Hepatocyte (in vitro differentiated cells): ENCODE measurements at regions not wholly inside any gene's neighbourhood (a gene's known extent, or its start where the extent isn't known, plus 50 kb on each side); places are given as distances from the start of the nearest gene placed in this dataset.

Source experiments
- DNase-seq: peaks from one replicate; pipeline ENCODE4 v3.0.0-alpha.2; 2016; ENCODE audit warnings: low spot score
- H2AFZ ChIP-seq: fragments of 200-600 bp; sonication (generic); 2 replicates; pipeline ENCODE4 v1.6.0; 2016; ENCODE audit warnings: antibody characterized with exemption, mild to moderate bottlenecking
- H3K27ac ChIP-seq: fragments of 200-600 bp; sonication (generic); 2 replicates; pipeline ENCODE4 v1.5.1; 2016; ENCODE audit warnings: mild to moderate bottlenecking
- H3K27me3 ChIP-seq: fragments of 200-600 bp; sonication (generic); 2 replicates; pipeline ENCODE4 v1.6.1; 2016
- H3K36me3 ChIP-seq: fragments of 200-600 bp; sonication (generic); replicated peaks from 2 replicates; pipeline ENCODE4 v1.5.1; 2016; ENCODE audit warnings: low read depth; ENCODE audit not compliant: insufficient read depth
- H3K4me1 ChIP-seq: fragments of 200-600 bp; sonication (generic); 2 replicates; pipeline ENCODE4 v1.5.1; 2016; ENCODE audit warnings: mild to moderate bottlenecking, moderate library complexity; ENCODE audit not compliant: insufficient read depth
- H3K4me2 ChIP-seq: fragments of 200-600 bp; sonication (generic); 2 replicates; pipeline ENCODE4 v1.6.0; 2016
- H3K4me3 ChIP-seq: fragments of 200-600 bp; sonication (generic); 2 replicates; pipeline ENCODE4 v1.5.1; 2016; ENCODE audit warnings: mild to moderate bottlenecking
- H3K79me2 ChIP-seq: fragments of 200-600 bp; sonication (generic); 2 replicates; pipeline ENCODE4 v1.6.0; 2017; ENCODE audit warnings: mild to moderate bottlenecking
- H3K9me2 ChIP-seq: fragments of 200-600 bp; sonication (generic); replicated peaks from 2 replicates; pipeline ENCODE4 v1.6.0; 2017; ENCODE audit warnings: mild to moderate bottlenecking; ENCODE audit not compliant: insufficient read depth
- H3K9me3 ChIP-seq: fragments of 200-600 bp; sonication (generic); 2 replicates; pipeline ENCODE4 v1.5.1; 2016; ENCODE audit warnings: low read depth, mild to moderate bottlenecking
- H4K20me1 ChIP-seq: fragments of 200-600 bp; sonication (generic); 2 replicates; pipeline ENCODE4 v1.6.0; 2016; ENCODE audit warnings: mild to moderate bottlenecking; ENCODE audit not compliant: insufficient read depth, poor library complexity, severe bottlenecking
- CTCF ChIP-seq: fragments of 200-600 bp; sonication (generic); IDR thresholded peaks from 2 replicates; pipeline ENCODE4 v1.5.1; 2016; ENCODE audit warnings: antibody characterized with exemption, mild to moderate bottlenecking; ENCODE audit not compliant: poor library complexity
- EZH2 ChIP-seq: fragments of 200-600 bp; sonication (generic); IDR thresholded peaks from 2 replicates; pipeline ENCODE4 v1.6.1; 2016; ENCODE audit warnings: antibody characterized with exemption, mild to moderate bottlenecking, borderline replicate concordance
- EZH2phosphoT487 ChIP-seq: fragments of 200-600 bp; sonication (generic); IDR thresholded peaks from one replicate; pipeline ENCODE4 v1.6.1; 2018; ENCODE audit warnings: antibody characterized with exemption, mild to moderate bottlenecking, low read depth, moderate library complexity; ENCODE audit not compliant: unreplicated experiment, severe bottlenecking
- WGBS: methylation state at CpG from one replicate; pipeline ENCODE4 v1.1.6; 2016; ENCODE audit warnings: low lambda C conversion rate; ENCODE audit errors: missing lambda C conversion rate; 5-methylcytosine and 5-hydroxymethylcytosine counted together

GRCh38 chr21:15233611-15234010 lies 168.8 kb upstream of the NRIP1 start:
- no peaks in the 10 kb centered on the region for H3K4me1 ChIP-seq
- H3K36me3 ChIP-seq, result no peaks in the 10 kb centered on the region
- H3K27me3 ChIP-seq, result no peaks in the 10 kb centered on the region
- H3K9me2 ChIP-seq, result no peaks in the 10 kb centered on the region
- H4K20me1 ChIP-seq, result no peaks in the 10 kb centered on the region
- TF ChIP-seq EZH2 (no peak), EZH2phosphoT487 (no peak), CTCF (no peak)
- no peak overlapping the region for H2AFZ ChIP-seq
- WGBS, result 100% methylated on average over 1 of the region's 1 CpG
- DNase-seq, result no peak
- no peak overlapping the region for H3K4me2 ChIP-seq
- H3K27ac ChIP-seq, result no peak overlapping the region
- H3K79me2 ChIP-seq, result no peaks in the 10 kb centered on the region
- no peaks in the 10 kb centered on the region for H3K9me3 ChIP-seq
- no peak overlapping the region for H3K4me3 ChIP-seq

- Histone ChIP-seq H3K4me1 (peaks cover 4% of the 10 kb centered on the region), H3K79me2 (no peaks in the 10 kb centered on the region), H3K36me3 (no peaks in the 10 kb centered on the region), H3K9me2 (no peaks in the 10 kb centered on the region), H4K20me1 (no peaks in the 10 kb centered on the region), H3K4me2 (no peak overlapping the region), H3K4me3 (no peak overlapping the region), H3K9me3 (no peaks in the 10 kb centered on the region), H3K27me3 (no peaks in the 10 kb centered on the region), H3K27ac (no peak overlapping the region), H2AFZ (no peak overlapping the region)
- no peak for TF ChIP-seq EZH2
- TF ChIP-seq CTCF, result no peak
- no peak for TF ChIP-seq EZH2phosphoT487
- 96% methylated on average over 2 of the region's 2 CpGs for WGBS
- DNase-seq, result no peak
Observed at GRCh38 chr21:15236111-15236510, 171.3 kb upstream of the NRIP1 start.

GRCh38 chr21:15240848-15241247 lies 176.0 kb upstream of the NRIP1 start:
- H3K4me2 ChIP-seq, result no peak overlapping the region
- H2AFZ ChIP-seq, result no peak overlapping the region
- H3K4me1 ChIP-seq, result peaks cover 4% of the 10 kb centered on the region
- no peaks in the 10 kb centered on the region for H3K79me2 ChIP-seq
- 56% methylated on average over 2 of the region's 2 CpGs for WGBS
- TF ChIP-seq CTCF (no peak), EZH2 (no peak)
- no peaks in the 10 kb centered on the region for H3K9me2 ChIP-seq
- no peak overlapping the region for H3K27ac ChIP-seq
- no peak for DNase-seq
- H3K27me3 ChIP-seq, result no peaks in the 10 kb centered on the region
- no peaks in the 10 kb centered on the region for H3K36me3 ChIP-seq
- H4K20me1 ChIP-seq, result no peaks in the 10 kb centered on the region
- no peak overlapping the region for H3K4me3 ChIP-seq
- H3K9me3 ChIP-seq, result no peaks in the 10 kb centered on the region

GRCh38 chr21:15241997-15242736 lies 177.4 kb upstream of the NRIP1 start:
- H3K79me2 ChIP-seq, result no peaks in the 10 kb centered on the region
- no peaks in the 10 kb centered on the region for H3K27me3 ChIP-seq
- H3K4me2 ChIP-seq, result no peak overlapping the region
- no peak overlapping the region for H3K4me3 ChIP-seq
- TF ChIP-seq EZH2phosphoT487 (no peak), CTCF (no peak), EZH2 (no peak)
- no peak for DNase-seq
- H3K27ac ChIP-seq, result no peak overlapping the region
- no peaks in the 10 kb centered on the region for H4K20me1 ChIP-seq
- 48% methylated on average over 2 of the region's 2 CpGs for WGBS
- H3K4me1 ChIP-seq, result peaks cover 4% of the 10 kb centered on the region
- H2AFZ ChIP-seq, result no peak overlapping the region
- no peaks in the 10 kb centered on the region for H3K9me3 ChIP-seq
- H3K9me2 ChIP-seq, result no peaks in the 10 kb centered on the region
- no peaks in the 10 kb centered on the region for H3K36me3 ChIP-seq
